Esophagus squamous epithelium (tissue), 4 donors: ENCODE measurements at regions not wholly inside any gene's neighbourhood (a gene's known extent, or its start where the extent isn't known, plus 50 kb on each side); places are given as distances from the start of the nearest gene placed in this dataset.

Experiments used
- CTCF ChIP-seq, 6 experiments: fragments of 450-650 bp in 4 of 6; fragments of 200-600 bp in 2 of 6; sonication (generic) in 2 of 6; IDR thresholded peaks; one replicate each; pipeline ENCODE4 v1.5.1; 2016 to 2019; ENCODE audit warnings: antibody characterized with exemption in 6 of 6, mild to moderate bottlenecking in 4 of 6, moderate library complexity in 4 of 6
- POLR2A ChIP-seq, 4 donors: fragments of 450-650 bp; IDR thresholded peaks; one replicate each; pipeline ENCODE4 v1.6.1; 2017; ENCODE audit warnings: antibody characterized with exemption in 4 of 4, mild to moderate bottlenecking in 4 of 4, moderate library complexity in 3 of 4

- TF ChIP-seq CTCF (IDR thresholded peaks at IDR 0.05) (no peak), POLR2A (IDR thresholded peaks at IDR 0.05) (no peak)
These were observed 104.9 kb downstream of the SEC23IP start for GRCh38 chr10:119997429-119997828.
